NOMO-1 treated with DMSO at 0.1 percent for 48 hours (cell line): ENCODE measurements at regions not wholly inside any gene's neighbourhood (a gene's known extent, or its start where the extent isn't known, plus 50 kb on each side); places are given as distances from the start of the nearest gene placed in this dataset.

Source experiments
- DNase-seq: peaks from one replicate; lab custom pipeline; 2025; ENCODE audit not compliant: unreplicated experiment; lab: John Stamatoyannopoulos, UW

- DNase-seq, result no peak
Measured at GRCh38 chr12:113766131-113766878, 199.8 kb downstream of the RBM19 start.

GRCh38 chr12:113764661-113765060 is 201.5 kb downstream of the RBM19 start:
- DNase-seq, result no peak

- DNase-seq, result no peak
Measured at GRCh38 chr12:113762882-113763816, 203.0 kb downstream of the RBM19 start.

- no peak for DNase-seq
Measured at GRCh38 chr12:113762155-113762881, 203.8 kb downstream of the RBM19 start.

- DNase-seq, result no peak
Measured at GRCh38 chr12:113759135-113759534, 207.0 kb downstream of the RBM19 start.

GRCh38 chr12:113758165-113758924 is 207.8 kb downstream of the RBM19 start:
- DNase-seq, result no peak

GRCh38 chr12:113757221-113758002 is 208.7 kb downstream of the RBM19 start:
- DNase-seq, result no peak

- no peak for DNase-seq
Measured at GRCh38 chr12:113756609-113757008, 209.5 kb downstream of the RBM19 start.

GRCh38 chr12:113755098-113755497 is 211.0 kb downstream of the RBM19 start:
- DNase-seq, result no peak

- DNase-seq, result no peak
Measured at GRCh38 chr12:113751513-113751912, 214.6 kb downstream of the RBM19 start.

GRCh38 chr12:113749433-113749815 is 216.7 kb downstream of the RBM19 start:
- no peak for DNase-seq

- DNase-seq, result no peak
Measured at GRCh38 chr12:113748707-113749432, 217.3 kb downstream of the RBM19 start.

GRCh38 chr12:113747017-113747416 is 219.1 kb downstream of the RBM19 start:
- DNase-seq, result no peak

- no peak for DNase-seq
Measured at GRCh38 chr12:113744802-113745395, 221.2 kb downstream of the RBM19 start.

GRCh38 chr12:113742801-113743200 is 223.3 kb downstream of the RBM19 start:
- DNase-seq, result no peak

- no peak for DNase-seq
Measured at GRCh38 chr12:113740699-113741098, 225.4 kb downstream of the RBM19 start.

- no peak for DNase-seq
Measured at GRCh38 chr12:113735131-113735530, 231.0 kb downstream of the RBM19 start.

- DNase-seq, result no peak
Measured at GRCh38 chr12:113734503-113734902, 231.6 kb downstream of the RBM19 start.

- no peak for DNase-seq
Measured at GRCh38 chr12:113732916-113733315, 233.2 kb downstream of the RBM19 start.
